ENCODE measurements at regions not wholly inside any gene's neighbourhood (a gene's known extent, or its start where the extent isn't known, plus 50 kb on each side); places are given as distances from the start of the nearest gene placed in this dataset.

DNA sequence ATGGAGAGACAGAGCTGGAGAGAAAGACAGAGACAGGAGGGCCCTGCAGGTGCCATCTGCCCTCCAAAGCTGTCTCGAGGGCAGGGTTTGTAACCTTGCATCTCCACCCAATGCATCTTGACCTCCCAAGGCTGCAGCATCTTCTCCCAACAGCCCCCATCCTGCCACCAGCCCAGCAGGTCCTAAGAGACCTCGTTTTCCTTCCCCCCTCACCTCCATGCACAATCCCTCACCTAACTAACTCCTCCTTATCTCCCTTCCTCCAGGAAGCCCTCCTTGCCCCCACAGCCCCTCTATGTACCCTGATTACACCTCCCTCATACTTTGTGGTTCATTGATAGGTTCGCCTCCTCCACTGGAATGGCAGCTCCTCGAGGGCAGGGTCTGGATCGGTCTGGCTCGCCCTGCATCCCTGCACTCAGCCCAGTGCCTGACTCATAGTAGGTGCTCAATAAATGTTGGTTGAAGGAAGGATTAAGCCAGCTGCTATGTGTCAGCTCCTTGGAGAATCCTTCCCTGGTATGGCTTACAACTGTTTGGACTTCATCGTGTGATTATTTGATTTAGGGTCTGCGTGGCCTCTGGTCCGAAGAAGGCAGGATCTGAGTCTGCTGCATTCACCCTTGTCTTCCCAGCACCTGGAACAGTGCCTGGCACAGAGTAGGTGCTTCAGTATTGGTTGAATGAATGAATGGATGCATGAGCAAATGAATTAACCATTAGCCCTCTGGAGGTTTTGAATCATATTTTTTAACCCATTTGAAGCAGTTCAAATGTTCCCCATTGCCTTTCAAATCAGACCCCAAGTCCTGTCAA lies 105.6 kb upstream of the PTPN1 start:
- DNase-seq (ENCODE audit: low read depth in 2 of 2): no peak

DNA sequence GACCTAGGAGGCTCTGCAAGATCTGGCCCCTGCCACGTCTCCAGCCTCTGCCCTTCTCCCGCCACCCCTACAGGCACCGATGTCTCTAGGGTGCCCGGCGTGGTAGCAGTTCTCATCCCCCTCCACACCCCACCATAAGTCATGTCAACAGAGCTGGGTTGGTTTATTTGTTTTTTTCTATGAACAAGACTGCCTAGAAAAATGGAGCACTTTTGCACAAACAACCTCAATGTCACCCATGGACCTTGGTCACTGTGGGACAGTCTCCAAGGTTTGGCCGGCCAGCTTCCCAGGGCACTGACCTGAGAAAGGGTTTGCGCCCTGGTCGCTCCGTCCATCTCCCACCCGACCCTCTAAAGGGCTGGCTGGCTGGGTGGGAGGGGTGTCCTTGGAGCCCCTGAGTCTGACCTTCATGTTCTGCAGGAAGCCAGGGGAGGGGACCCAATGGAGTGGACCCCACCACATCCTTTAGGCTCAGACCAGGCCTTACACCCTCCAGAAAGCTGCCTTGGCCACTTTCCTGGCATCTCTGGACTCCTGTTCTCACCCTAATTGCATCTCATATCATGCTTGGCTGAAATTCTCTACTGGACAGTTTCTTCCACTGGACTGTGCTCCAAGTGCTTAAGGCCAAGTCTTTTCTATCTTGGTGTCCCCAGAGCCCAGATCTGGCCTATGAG lies 104.8 kb upstream of the PTPN1 start:
- DNase-seq (ENCODE audit: low read depth in 2 of 2): no peak

DNA sequence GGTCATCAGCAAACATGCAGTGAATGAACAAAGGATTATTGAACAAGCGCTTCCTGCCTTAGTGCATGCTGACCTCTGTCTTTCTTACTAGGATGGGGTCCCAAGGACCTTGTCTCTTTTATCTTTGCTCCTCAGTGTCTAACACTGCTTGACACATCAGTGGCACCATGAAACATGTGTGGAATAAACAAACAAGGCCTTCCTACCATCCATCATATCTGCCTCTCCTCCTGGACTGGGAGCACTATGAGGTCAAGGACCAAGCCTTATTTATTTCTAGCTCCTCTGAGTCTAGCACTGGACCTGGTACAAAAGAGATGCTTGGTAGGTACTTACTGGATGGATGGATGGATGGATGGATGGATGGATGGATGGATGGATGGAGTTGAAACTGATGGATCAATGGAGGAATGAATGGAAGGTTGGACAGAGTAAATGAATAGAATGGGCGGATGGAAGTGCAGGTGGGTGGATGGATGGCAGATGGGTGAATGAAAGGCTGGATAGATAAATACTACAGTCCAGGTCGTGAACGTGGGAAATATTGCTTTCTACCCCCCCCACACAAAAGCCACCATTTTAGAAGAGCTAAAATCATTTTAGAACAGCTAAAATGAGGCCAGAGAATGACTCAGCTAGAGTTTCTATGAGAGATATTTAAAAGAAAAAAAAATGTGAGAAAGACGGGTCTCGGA lies 104.1 kb upstream of the PTPN1 start:
- DNase-seq (ENCODE audit: low read depth in 2 of 2): no peak

DNA sequence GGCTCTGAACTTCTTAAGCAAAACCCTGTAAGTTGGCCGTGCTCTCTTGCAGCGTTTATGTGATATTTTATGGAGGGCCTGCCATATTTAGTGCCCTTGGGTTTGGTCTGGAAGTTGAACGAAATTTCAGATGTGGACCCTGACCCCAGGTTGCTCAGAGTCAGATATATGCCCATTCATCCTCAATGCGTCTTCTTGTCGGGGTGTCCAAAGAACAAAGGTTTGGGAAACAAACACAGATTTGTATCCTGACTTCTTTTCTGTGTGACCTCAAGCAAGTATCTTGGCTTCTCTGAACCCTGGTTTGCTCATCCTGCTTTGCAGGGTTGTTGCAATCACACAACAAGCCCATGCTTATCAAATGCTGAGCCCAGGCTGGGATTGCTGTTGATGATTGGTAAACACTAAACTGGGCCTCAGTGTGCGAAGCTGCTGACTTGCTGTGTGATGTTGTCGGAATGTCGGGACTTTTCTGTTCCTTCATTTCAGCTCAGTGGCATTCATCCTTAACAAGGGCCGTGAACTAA lies 103.5 kb upstream of the PTPN1 start:
- DNase-seq (ENCODE audit: low read depth in 2 of 2): no peak

DNA sequence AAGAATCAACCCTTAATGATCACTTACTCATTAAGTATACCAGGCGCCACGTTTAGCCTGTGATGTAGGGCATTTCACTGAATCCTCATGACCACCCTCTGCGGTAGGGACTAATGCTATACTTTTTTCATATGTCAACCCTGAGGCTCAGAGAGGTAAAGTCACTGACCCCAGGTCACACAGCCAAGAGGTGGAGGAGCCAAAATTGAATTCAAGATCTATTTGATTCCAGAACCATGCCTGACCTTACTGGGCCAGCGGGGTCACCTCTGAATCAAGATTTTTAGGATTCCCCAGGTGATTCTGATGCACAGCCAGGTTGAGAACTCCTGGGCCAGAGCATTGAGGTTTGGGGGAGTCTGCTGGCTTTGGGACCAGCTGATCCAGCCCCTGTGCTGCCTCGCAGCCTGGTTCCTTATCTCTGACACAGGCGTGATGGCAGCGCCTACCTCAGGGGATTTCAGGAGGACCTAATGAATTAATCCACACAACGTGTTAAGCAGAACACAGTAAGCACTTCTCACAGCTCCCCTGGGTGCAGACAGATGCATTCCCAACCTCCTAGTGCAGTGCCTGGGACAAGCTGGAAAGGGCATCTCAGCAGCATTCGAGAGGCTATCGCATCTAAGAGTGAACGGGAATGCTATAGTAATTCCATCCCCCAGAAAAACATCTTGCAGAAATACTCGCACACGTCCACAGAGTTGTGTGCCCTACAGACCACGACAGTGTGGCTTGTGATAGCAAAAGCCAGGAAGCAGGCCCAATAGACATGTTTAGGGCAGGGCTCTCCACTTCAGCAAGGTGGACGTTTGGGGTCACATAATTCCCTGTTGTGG lies 101.4 kb upstream of the PTPN1 start:
- DNase-seq (ENCODE audit: low read depth in 2 of 2): no peak

DNA sequence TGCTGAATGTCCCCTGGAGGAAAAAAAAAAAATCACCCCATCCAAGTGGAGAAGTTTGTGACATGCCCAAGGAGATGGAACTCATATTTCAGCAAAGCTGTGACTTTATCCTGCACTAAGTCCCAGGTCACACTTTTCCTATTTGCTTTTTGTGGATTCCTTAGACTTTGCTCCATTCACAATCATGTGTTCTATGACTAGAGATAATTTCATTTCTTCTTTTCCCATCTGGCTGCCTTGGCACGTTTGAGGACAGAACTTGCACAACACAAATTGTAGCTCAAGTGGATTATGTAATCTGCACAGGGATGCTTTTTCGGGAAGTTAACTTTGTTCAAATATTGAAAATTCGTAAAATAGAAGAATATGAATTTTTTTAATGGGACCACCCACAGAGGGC lies 100.7 kb upstream of the PTPN1 start:
- DNase-seq (ENCODE audit: low read depth in 2 of 2): no peak

DNA sequence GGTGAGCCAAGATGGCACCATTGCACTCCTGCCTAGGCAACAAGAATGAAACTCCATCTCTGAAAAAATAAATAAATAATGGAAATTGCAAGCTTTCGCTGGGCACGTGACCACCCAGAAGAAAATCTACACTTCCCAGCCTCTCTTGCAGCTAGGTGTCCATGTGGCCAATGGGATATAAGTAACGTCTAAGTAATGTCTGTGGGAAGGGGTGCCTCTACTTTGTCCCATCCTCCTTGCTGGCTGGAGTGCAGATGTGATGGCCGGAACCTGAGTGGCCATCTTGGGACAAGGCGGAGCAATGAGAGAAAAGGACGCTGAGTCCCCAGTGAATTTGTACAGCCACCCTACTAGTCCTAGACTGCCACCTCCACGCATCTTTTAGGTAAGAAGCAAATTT lies 99.8 kb upstream of the PTPN1 start:
- DNase-seq (ENCODE audit: low read depth in 2 of 2): no peak

DNA sequence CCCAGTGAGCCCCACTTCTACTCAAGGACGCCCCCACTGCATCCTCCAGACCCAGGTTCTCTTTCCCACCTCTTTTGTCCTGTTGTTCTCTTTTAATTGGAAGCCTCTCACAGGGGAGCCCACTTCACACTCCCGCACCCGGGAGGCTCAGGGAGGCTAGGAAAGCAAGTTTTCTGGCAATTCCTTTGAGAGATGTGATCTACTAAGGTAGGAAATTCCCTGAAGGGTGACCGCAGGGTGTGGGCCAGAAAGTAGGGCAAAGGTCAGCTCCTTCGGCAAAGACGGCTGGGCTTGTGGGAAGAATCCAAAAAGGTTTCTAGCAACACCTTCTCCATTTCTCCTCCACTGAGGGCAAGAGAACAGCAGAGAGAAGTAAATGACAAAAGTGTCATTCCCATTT lies 98.1 kb upstream of the PTPN1 start:
- no peak for DNase-seq (ENCODE audit: low read depth in 2 of 2)

DNA sequence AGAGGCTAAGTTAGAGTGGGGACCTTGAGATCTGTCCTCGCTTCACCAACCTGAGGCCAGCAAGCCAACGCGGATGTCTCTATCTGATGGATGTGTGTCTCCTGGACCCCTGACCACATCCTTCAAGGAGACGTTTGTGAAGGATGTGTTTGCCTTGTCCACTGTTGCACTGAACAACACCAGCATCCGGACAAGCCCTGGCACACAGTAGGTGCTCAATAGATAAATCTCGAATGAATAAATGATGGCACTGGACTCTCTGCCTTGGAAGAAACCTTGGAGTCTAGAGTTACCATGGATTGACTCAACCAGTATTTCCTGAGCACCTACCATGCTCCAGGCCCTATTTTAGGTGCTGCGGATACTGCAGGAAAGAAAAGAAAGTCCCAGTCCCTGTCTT lies 97.7 kb upstream of the PTPN1 start:
- DNase-seq (ENCODE audit: low read depth in 2 of 2): no peak

DNA sequence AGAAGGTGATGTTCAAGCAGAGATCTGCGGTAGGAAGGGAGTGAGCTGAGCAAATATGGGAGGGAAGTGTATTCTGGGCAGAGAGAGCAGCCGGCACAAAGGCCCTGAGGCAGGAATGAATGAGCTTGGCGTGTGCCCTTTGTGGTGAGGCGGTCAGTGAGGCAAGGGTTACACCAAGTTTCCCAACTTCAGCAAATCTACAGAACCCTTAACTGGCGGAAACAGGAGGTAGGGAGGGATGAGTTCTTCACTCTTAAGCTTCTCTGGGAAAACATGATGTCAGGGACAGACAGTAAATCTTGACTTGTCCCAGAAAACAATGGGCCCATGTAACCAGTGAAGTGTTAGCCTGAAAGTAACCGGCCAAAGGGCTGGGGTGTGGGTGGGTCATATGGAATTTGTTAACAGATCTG lies 97.1 kb upstream of the PTPN1 start:
- no peak for DNase-seq (ENCODE audit: low read depth in 2 of 2)

DNA sequence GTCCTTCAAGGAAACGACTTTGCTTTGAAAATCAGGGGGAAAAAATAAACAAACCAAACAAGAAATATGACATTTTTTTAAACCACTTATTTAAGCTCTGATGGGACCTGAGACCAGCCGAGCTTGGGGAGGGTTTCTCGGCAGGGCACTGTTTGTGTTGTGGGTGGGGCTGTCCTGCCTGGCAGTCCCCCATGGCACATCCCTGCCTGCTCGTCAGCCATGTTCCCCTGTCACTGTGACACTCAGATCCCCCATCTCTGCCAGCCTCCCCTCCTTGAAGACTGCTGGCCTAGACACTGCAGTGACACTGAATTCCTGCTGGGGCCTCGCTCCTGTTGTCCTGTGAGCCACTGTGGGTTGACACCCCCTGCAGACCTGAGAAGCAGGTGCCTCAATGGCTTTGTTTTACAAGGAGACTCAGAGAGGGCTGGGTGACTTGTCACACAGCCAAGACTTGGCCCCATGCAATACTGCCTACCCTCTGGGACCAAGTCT lies 95.1 kb upstream of the PTPN1 start:
- no peak for DNase-seq (ENCODE audit: low read depth in 2 of 2)

DNA sequence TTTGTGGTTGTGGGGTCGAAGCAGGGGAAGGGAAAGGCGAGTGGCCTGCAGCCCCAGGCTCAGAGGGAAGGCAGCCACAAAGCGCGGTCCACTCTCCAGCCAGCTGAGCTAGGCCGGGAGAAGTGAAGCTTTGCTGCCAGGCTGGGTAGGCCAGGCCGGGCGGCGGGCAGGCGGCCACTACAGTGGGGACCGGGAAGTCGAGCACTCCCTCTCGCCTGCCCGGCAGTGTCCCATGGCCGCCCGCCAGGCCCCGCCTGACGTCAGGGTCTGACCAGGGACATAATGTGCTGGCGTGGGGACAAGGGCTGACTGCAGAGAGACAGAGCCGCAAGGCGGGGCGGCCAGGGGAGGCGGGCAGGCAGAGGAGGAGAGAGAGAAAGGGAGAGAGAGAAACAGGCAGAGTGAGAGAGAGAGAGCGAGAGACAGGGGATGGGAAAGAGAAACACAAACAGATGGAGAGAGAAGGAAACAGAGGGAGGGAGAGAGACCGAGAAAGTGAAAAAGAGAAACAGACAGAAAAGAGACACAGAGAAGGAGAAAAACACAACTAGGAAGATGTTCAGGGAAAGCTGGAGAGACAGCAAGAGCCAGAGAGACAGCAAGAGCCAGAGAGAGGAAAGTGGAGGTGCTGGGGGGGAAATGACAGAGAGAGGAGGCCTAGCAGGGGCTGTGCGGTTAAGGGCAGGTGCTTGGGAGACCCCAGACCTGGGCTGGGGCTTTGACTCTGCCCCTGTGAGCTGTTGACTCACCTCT lies 94.5 kb upstream of the PTPN1 start:
- DNase-seq (ENCODE audit: low read depth in 2 of 2): no peak

DNA sequence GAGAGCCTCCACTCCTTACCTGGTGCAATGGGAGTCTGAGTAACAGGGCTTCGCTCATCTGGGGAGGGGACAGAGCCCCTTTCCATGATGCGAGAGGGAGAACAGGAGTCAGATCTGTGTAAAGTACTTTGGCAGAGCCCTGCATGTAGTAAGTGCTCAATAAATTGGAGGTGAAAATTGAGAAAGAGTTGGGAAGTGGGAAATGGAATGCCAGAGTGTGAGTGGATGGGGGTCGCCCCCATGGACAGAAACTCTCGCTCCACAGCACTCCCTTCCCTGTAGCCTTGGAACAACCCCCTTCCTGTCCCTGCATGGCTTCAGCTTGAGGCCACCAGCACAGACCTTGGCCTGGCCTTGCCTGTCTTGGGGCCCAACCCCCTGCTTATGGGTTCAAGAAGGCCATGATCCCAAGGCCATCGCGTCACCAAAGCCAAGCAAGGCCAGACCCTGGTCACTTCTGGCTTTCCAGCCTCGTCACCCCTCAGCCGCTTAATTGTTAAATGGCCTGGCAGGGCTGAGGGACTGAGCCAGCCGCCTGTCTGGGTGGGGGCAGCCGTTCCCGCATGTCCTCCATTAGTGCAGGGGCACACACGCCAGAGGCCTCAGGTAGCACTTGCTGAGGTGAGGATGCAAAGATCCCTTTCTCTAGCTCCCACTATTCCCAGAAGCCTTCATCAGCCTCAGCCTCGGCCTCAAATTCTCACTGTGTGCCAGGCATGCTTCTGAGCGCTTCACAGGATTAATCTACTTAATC lies 93.7 kb upstream of the PTPN1 start:
- no peak for DNase-seq (ENCODE audit: low read depth in 2 of 2)

DNA sequence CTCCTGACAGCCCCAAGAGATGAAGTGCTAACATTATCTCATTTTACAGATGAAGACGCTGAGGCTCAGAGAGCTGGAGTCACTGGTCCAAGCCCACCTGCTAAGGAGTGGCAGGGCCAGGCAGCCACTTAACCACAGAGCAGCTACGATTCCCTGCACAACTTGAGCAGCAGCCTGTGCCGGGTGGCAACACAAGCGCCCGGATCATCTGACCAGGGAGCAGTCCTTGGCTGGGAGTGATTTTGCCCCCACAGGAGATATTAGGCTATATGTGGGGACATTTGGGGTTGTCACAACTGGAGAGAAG lies 93.2 kb upstream of the PTPN1 start:
- no peak for DNase-seq (ENCODE audit: low read depth in 2 of 2)

DNA sequence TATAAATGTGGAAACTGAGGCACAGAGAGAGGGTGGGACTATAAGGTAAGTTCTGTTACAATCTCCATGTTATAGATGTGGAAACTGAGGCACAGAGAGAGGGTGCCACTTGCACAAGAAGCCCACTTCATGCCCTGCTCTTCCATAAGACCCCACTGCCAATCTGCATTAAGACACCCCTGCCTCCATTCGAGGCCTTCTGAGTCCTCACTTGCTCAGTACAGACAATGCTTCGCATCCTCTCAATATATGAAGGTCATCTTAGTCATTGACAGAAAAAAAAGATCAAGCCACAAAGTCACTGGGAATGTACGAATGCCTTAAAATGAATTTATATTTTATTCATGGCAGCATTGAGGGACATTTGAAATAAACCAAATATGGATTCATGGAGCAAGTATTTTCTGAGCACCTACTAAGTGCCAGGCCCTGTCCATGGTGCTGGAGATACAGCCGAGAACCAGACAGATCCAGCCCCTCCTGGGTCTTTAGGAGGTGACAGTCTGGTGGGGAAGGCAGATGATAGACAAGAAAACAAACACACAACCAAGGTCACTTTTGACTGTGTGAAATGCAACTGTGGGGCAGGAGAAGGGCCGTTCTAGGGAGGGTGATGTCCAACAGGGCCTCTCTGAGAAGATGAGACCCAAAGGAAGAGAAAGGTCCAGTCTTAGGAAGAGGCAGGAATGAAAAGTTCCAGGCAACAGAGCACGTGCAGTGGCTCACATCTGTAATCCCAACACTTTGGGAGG lies 92.5 kb upstream of the PTPN1 start:
- DNase-seq (ENCODE audit: low read depth in 2 of 2): no peak

DNA sequence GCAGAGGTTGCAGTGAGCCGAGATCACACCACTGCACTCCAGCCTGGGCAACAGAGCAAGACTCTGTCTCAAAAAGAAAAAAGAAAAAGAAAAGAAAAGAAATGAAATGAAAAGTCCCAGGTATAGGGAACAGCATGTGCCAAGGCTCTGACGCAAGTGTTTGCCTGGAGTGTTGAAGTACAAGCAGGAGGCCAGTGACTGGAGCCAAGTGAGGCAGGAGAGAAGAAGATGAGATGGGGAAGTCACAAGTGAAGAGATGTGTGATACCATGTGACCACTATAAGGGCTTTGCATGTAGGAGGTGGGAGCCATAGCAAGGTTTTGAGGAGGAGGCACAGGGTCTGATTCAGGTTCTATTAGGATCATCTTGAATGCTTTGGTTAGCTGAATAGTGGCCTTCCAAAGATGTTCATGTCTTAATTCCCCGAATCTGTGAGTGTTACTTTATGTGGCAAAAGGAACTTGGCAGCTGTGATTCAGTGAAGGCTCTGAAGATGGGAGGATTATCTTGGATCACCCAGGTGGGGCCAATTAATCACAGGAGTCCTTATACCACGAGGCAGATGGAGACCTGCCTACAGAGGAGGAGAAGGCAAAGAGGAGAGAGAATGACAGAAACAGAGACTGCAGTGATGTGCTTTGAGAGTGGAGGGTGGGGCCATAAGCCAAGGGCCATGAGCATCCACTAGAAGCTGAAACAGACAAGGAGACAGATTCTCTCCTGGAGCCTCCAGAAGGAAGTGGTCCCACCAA lies 91.1 kb upstream of the PTPN1 start:
- no peak for DNase-seq (ENCODE audit: low read depth in 2 of 2)

DNA sequence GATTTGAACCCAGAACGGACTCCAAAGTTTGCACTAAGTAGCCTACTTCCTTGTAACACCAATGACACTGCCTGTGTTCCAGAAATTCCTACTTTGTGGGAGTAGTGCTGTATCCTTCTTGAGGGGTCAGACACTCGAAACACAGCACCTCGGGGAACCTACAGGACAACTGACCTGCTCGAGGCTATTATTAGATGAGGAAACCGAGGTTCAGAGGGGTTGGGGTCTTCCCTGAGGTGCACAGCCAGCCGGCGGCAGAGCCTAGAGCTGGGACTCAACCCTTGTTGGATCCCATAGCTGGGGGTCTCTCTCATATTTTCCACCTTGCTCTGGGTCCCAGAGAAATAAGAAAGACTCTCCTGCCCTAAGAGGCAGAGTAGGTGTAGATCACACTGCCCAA lies 89.8 kb upstream of the PTPN1 start:
- DNase-seq (ENCODE audit: low read depth in 2 of 2): no peak

DNA sequence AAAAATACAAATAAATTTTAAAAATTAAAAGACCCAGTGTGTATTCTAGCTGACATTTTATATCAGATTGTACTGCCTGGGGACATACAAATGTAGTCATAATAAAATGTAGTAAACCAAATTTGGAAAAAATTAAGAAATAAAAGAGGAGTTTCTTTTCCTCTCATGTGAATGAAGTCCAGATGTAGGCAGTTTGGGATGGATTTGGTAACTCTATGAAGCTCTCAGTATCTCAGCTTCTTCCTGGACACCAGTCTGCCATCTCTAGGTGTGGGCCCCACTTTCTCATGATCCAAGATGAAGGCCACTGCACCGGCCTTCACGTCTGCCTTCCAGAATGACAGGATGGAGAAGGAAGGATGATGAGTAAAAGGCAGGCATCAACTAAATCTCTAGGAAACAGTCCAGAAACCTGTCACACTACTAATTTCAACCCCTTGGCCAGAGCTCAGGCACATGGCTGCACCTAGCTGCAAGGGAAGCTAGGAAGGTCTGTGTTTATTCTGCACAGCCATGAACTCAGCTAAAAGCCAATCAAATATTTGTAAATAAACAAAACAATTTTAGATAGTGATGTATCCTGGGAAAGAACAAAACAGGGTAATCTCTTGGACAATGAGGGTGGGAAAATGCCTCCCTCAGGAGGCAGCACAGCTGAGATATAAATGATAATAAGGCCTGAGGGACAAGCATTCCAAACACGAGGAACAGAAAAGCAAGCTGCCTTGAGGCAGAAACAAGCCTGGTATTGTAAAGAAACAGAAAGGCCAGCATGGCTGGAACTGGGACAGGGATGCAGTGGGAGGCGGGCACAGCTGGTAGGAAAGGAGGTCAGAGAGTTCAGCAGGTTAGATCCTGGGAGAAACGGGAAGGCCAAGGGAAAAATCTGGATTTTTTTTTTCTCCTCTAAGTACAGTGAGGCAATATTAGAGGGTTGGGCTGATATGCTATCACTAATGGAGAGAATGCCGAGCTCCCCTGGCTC lies 88.5 kb upstream of the PTPN1 start:
- DNase-seq (ENCODE audit: low read depth in 2 of 2): no peak

Data from stimulated activated CD8-positive, alpha-beta memory T cell treated with anti-CD3 and anti-CD28 coated beads, Interleukin-7, amount 100 ng/mL, for 1 hour (primary cell).